ENCODE measurements at regions not wholly inside any gene's neighbourhood (a gene's known extent, or its start where the extent isn't known, plus 50 kb on each side); places are given as distances from the start of the nearest gene placed in this dataset.

- intact Hi-C loops (cut with DNase I), result no loop called here
Measured at GRCh38 chr20:54405540-54405939, 69.9 kb upstream of the DOK5 start.

GRCh38 chr20:54407459-54407858, 67.9 kb upstream of the DOK5 start:
- intact Hi-C loops (cut with DNase I), result no loop called here
- DNase-seq, result no peak

More at GRCh38 chr20:54405540-54405939, 69.9 kb upstream of the DOK5 start:
- no peak for DNase-seq

DNA sequence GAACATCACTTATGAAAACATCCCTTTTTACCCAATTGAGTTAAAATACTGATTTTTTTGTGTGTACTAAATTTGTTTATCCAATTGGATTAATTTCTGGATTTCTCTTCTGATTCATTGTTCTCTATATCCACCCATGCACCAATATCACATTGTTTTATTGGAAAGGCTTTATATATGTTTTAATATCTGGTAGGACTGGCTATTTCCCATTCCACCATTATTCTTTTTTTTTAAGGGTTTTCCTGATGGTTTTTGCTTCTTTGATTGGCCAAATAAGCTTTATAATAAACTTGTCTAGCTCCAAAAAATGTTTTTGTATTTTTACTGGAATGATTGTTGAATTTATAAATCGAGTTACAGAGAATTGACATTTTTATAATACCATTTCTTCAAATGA, 59.4 kb upstream of the DOK5 start:
- intact Hi-C loops (cut with DNase I), result no loop called here
- DNase-seq, result no peak

DNA sequence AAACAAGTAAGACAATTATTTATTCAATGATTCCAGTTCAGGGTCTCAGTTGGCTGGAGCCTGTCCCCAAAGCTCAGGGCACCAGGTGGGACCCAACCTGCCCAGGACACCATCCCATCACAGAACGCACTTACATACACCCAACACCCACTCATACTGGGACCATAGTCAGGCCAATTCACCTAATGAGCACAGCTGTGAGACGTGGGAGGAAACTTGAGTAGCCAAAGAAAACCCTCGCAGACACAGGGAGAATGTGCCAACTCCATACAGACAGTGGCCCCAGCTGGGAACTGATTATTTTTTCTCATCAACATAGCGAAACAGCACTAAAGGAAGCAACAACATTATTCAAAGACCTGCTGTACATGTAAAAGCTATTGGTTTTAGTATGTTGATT, 58.6 kb upstream of the DOK5 start:
- intact Hi-C loops (cut with DNase I), result no loop called here

DNA sequence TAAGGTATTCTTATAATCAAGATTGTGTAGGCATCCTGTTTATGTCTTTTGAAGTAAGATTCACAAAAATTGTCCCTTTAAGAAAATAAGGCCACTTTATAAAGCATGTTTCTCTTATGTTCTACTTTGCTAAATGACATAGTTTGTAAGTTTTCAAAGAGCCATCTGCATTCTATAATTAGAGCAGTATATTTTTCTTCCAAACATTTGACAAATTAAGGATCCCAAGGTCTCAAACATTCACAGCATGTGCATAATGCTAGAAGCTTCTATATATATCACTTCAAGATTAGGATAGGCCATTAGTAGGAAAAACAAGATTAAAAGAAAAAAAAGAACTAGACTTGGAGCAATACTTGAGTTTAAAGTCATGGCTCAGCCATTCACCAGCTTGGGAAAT, 55.9 kb upstream of the DOK5 start:
- intact Hi-C loops (cut with DNase I), result no loop called here
- no peak for DNase-seq

More for the DNA sequence above, 58.6 kb upstream of the DOK5 start:
- DNase-seq, result no peak
